Mesenchymal stem cell (in vitro differentiated cells and primary cell): ENCODE measurements at regions not wholly inside any gene's neighbourhood (a gene's known extent, or its start where the extent isn't known, plus 50 kb on each side); places are given as distances from the start of the nearest gene placed in this dataset.

Experiments
- DNase-seq: peaks from one replicate; pipeline ENCODE4 v3.0.0-alpha.2; 2013
- H2AFZ ChIP-seq: one replicate; pipeline ENCODE4 v1.6.1; 2013; ENCODE audit warnings: low read depth, mild to moderate bottlenecking, control low read depth, inconsistent platforms, low read length, moderate library complexity
- H2AK5ac ChIP-seq: 2 replicates; pipeline ENCODE4 v1.6.1; 2013; ENCODE audit warnings: low read length, moderate library complexity, mild to moderate bottlenecking, inconsistent platforms; ENCODE audit not compliant: severe bottlenecking
- H2BK120ac ChIP-seq: one replicate; pipeline ENCODE4 v1.6.1; 2013; ENCODE audit warnings: low read depth, mild to moderate bottlenecking, inconsistent platforms, low read length, moderate library complexity
- H2BK12ac ChIP-seq, 2 experiments: one replicate each; pipeline ENCODE4 v1.6.1; 2013; ENCODE audit warnings: inconsistent platforms in 2 of 2, low read length in 2 of 2, mild to moderate bottlenecking in 2 of 2, moderate library complexity in 2 of 2, control low read depth in 1 of 2
- H2BK15ac ChIP-seq: one replicate; pipeline ENCODE4 v1.6.1; 2013; ENCODE audit warnings: mild to moderate bottlenecking, low read depth, inconsistent platforms; ENCODE audit not compliant: poor library complexity, severe bottlenecking
- H2BK5ac ChIP-seq: 2 replicates; pipeline ENCODE4 v1.6.1; 2013; ENCODE audit warnings: low read depth, mild to moderate bottlenecking, low read length, control low read depth, inconsistent platforms; ENCODE audit not compliant: poor library complexity, severe bottlenecking
- H3K14ac ChIP-seq, 2 experiments: one replicate each; pipeline ENCODE4 v1.6.1; 2013; ENCODE audit warnings: inconsistent platforms in 2 of 2, low read length in 2 of 2, control low read depth in 1 of 2, mild to moderate bottlenecking in 1 of 2, moderate library complexity in 1 of 2
- H3K18ac ChIP-seq, 2 experiments: one replicate each; pipeline ENCODE4 v1.6.1; 2013; ENCODE audit warnings: inconsistent platforms in 2 of 2, low read length in 2 of 2, control low read depth in 1 of 2, low read depth in 1 of 2, mild to moderate bottlenecking in 1 of 2
- H3K23ac ChIP-seq, 2 experiments: one replicate each; pipeline ENCODE4 v1.6.1; 2013; ENCODE audit warnings: inconsistent platforms in 2 of 2, low read length in 2 of 2, mild to moderate bottlenecking in 2 of 2, moderate library complexity in 2 of 2, control low read depth in 1 of 2
- H3K27ac ChIP-seq: 2 replicates; pipeline ENCODE4 v1.5.1; 2013; ENCODE audit warnings: mild to moderate bottlenecking, moderate library complexity, low read length, control low read depth, inconsistent platforms; ENCODE audit not compliant: poor library complexity, severe bottlenecking
- H3K27me3 ChIP-seq, 2 experiments: 2 replicates each; pipeline versions ENCODE4 v1.6.1 to v1.7.0; 2013; ENCODE audit warnings: low read length in 2 of 2, mild to moderate bottlenecking in 2 of 2, moderate library complexity in 2 of 2, control low read depth in 1 of 2, inconsistent platforms in 1 of 2; ENCODE audit not compliant: control insufficient read depth in 1 of 2, insufficient read depth in 1 of 2
- H3K36me3 ChIP-seq, 2 experiments: 2 replicates each; pipeline versions ENCODE4 v1.6.1 to v1.7.0; 2013; ENCODE audit warnings: low read length in 2 of 2, control low read depth in 1 of 2, inconsistent platforms in 1 of 2, low read depth in 1 of 2, mild to moderate bottlenecking in 1 of 2; ENCODE audit not compliant: insufficient read depth in 2 of 2, control insufficient read depth in 1 of 2
- H3K4ac ChIP-seq, 2 experiments: one replicate each; pipeline ENCODE4 v1.6.1; 2013; ENCODE audit warnings: inconsistent platforms in 2 of 2, low read length in 2 of 2, mild to moderate bottlenecking in 2 of 2, moderate library complexity in 2 of 2, control low read depth in 1 of 2, low read depth in 1 of 2
- H3K4me1 ChIP-seq: 2 replicates; pipeline ENCODE4 v1.6.1; 2013; ENCODE audit warnings: low read depth, low read length, control low read depth; ENCODE audit not compliant: control insufficient read depth, insufficient read depth
- H3K4me2 ChIP-seq: 2 replicates; pipeline ENCODE4 v1.6.1; 2013; ENCODE audit warnings: low read length, mild to moderate bottlenecking, inconsistent platforms; ENCODE audit not compliant: poor library complexity, severe bottlenecking
- H3K4me3 ChIP-seq, 2 experiments: 2 replicates each; pipeline versions ENCODE4 v1.5.1 to v1.7.0; 2013; ENCODE audit warnings: low read length in 2 of 2, mild to moderate bottlenecking in 2 of 2, control low read depth in 1 of 2, low read depth in 1 of 2; ENCODE audit not compliant: insufficient read depth in 1 of 2
- H3K79me1 ChIP-seq: replicated peaks from 2 replicates; pipeline ENCODE4 v1.6.1; 2013; ENCODE audit warnings: mild to moderate bottlenecking, control low read depth, low read length, inconsistent platforms; ENCODE audit not compliant: poor library complexity, severe bottlenecking
- H3K9ac ChIP-seq: 2 replicates; pipeline ENCODE4 v1.7.0; 2013; ENCODE audit warnings: mild to moderate bottlenecking, low read length, moderate library complexity
- H3K9me3 ChIP-seq: 2 replicates; pipeline ENCODE4 v1.7.0; 2013; ENCODE audit warnings: mild to moderate bottlenecking, low read length; ENCODE audit not compliant: control insufficient read depth
- H4K8ac ChIP-seq: one replicate; pipeline ENCODE4 v1.6.1; 2013; ENCODE audit warnings: inconsistent platforms, mild to moderate bottlenecking, low read length, moderate library complexity
- H4K91ac ChIP-seq: one replicate; pipeline ENCODE4 v1.6.1; 2013; ENCODE audit warnings: mild to moderate bottlenecking, low read length, inconsistent platforms
- WGBS: methylation state at CpG from one replicate; pipeline ENCODE4 v1.1.7; 2013; ENCODE audit warnings: mixed read lengths; 5-methylcytosine and 5-hydroxymethylcytosine counted together

DNA sequence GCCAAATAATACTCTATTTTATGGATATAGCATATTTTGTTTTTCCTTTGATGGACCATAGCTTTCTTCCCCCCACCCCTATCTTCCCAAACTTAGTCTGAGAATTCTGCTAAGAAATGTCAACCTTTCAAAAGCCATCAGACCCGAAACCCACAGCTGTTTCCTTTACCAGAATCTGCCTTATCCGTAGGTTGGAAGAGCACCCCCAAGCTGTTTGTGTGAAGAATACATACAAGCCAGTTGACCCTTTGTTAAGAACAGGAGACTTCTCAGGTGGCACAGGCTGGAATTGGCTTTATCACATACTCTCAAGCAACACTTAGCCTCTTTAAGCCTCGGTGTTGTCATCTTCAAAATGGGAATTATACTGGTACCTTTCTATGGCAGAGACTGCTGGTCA, 135.1 kb downstream of the ACTR3 start:
- no peak overlapping the region for H2BK5ac ChIP-seq
- WGBS = 82% methylated on average over 3 of the region's 3 CpGs

DNA sequence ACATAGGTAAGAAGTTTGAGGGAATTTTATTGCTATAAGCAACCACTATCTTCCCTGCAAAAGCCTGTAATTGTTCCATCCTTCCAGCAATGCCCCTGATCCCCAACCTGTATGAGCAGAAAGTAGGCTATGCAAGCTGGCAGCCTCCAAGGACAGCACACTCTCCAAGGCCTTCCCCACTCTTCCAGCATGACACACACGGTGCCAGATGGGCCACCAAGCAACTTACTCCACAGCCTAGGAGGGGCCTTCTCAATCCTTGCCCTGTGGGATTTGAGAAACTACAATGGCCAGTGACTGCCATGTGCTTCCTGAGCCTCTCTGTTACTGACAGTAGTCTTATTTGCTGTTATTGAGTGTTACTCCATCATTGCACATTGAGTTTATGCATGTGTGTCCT, 137.5 kb downstream of the ACTR3 start:
- no peaks in the 10 kb centered on the region for H3K79me1 ChIP-seq
- H2BK5ac ChIP-seq = no peak overlapping the region
- H2BK12ac ChIP-seq = no peak overlapping the region
- H3K23ac ChIP-seq = no peak overlapping the region
- H3K9me3 ChIP-seq = no peaks in the 10 kb centered on the region
- WGBS = 78% methylated on average over 1 of the region's 1 CpG
- H3K27me3 ChIP-seq = peaks cover 7 to 11% of the 10 kb centered on the region in 2 experiments
- no peak overlapping the region for H3K9ac ChIP-seq
- DNase-seq = no peak
- no peak overlapping the region for H2AFZ ChIP-seq
- no peaks in the 10 kb centered on the region for H3K36me3 ChIP-seq
- H3K4me1 ChIP-seq = no peaks in the 10 kb centered on the region
- H2AK5ac ChIP-seq = no peak overlapping the region
- H2BK15ac ChIP-seq = no peak overlapping the region
- H3K14ac ChIP-seq = no peak overlapping the region
- H3K27ac ChIP-seq = no peak overlapping the region
- H2BK120ac ChIP-seq = no peak overlapping the region
- no peak overlapping the region for H3K4ac ChIP-seq
- no peak overlapping the region for H3K4me2 ChIP-seq
- H4K8ac ChIP-seq = no peak overlapping the region
- no peak overlapping the region for H3K18ac ChIP-seq
- H4K91ac ChIP-seq = no peak overlapping the region
- H3K4me3 ChIP-seq = no peak overlapping the region

More for the DNA sequence above, 135.1 kb downstream of the ACTR3 start:
- no peak overlapping the region for H2AK5ac ChIP-seq
- no peak overlapping the region for H4K8ac ChIP-seq
- H3K4me1 ChIP-seq = no peaks in the 10 kb centered on the region
- peaks cover 0 to 6% of the 10 kb centered on the region in 2 experiments for H3K27me3 ChIP-seq
- H3K27ac ChIP-seq = no peak overlapping the region
- H3K4me2 ChIP-seq = no peak overlapping the region
- H2AFZ ChIP-seq = no peak overlapping the region
- H3K4me3 ChIP-seq = no peak overlapping the region
- H2BK120ac ChIP-seq = no peak overlapping the region
- H4K91ac ChIP-seq = no peak overlapping the region
- no peak overlapping the region for H3K14ac ChIP-seq
- DNase-seq = no peak
- H3K23ac ChIP-seq = no peak overlapping the region
- H3K4ac ChIP-seq = no peak overlapping the region
- no peaks in the 10 kb centered on the region for H3K9me3 ChIP-seq
- H3K36me3 ChIP-seq = no peaks in the 10 kb centered on the region
- H3K79me1 ChIP-seq = no peaks in the 10 kb centered on the region
- H3K18ac ChIP-seq = no peak overlapping the region
- no peak overlapping the region for H2BK12ac ChIP-seq
- no peak overlapping the region for H2BK15ac ChIP-seq
- no peak overlapping the region for H3K9ac ChIP-seq

DNA sequence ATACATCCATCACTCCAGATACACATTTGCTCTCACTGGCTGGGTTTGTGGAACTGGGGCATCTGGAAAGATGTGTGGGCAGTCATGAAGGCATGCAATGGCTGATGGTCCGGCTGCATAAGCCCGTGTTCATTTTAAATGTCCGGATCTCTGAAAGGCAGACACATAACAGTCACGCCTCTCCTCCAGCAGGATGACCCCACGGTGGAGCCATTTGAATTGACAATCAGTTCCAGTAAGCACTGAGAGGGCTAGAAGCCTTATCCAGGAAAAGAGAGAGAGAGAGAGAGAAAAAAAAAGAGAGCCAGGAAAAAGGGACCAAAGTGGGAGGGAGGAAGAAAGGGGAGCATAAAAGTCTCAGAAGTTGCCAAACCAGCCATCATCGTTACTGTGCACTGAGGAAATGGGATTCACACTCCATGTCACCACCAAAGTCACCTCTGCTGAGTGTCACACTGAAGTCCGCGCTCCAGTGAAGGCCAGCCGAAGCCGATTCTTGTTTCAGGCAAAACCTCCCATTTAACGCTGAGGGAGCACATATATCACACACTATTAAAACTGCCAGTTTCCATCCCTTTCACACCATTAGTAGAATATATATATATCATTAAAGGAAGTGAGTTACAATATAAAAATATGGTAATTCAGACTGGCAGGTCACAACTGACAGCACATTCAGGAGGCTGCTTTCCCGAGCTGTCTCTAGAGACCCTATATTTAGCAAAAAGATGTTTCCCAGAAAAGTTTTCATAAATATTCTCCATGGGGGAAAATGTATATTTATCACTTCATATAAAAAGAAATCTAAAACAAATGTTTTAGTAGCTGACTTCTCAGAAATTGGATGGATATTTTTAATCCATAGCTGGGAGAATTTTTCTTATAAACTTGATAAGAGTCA, 142.0 kb downstream of the ACTR3 start:
- Histone ChIP-seq H3K4me1 (no peaks in the 10 kb centered on the region), H3K9ac (no peak overlapping the region), H3K4me2 (no peak overlapping the region), H2BK12ac (no peak overlapping the region), H3K79me1 (no peaks in the 10 kb centered on the region), H2BK5ac (no peak overlapping the region), H3K36me3 (no peaks in the 10 kb centered on the region), H2AK5ac (no peak overlapping the region), H4K8ac (no peak overlapping the region), H3K27me3 (peaks cover 8 to 13% of the 10 kb centered on the region in 2 experiments), H3K18ac (no peak overlapping the region), H3K9me3 (no peaks in the 10 kb centered on the region), H3K4me3 (no peak overlapping the region), H4K91ac (no peak overlapping the region), H3K14ac (no peak overlapping the region), H3K4ac (no peak overlapping the region), H2BK15ac (no peak overlapping the region), H2AFZ (no peak overlapping the region), H3K27ac (no peak overlapping the region), H3K23ac (no peak overlapping the region), H2BK120ac (no peak overlapping the region)
- no peak for DNase-seq
- WGBS = 80% methylated on average over 9 of the region's 12 CpGs

GRCh38 chr2:114032705-114033104, 142.8 kb downstream of the ACTR3 start:
- no peak overlapping the region for H3K14ac ChIP-seq
- no peak overlapping the region for H4K8ac ChIP-seq
- no peak overlapping the region for H3K4me3 ChIP-seq
- no peak overlapping the region for H2AFZ ChIP-seq
- no peaks in the 10 kb centered on the region for H3K36me3 ChIP-seq
- no peak overlapping the region for H2BK15ac ChIP-seq
- H3K79me1 ChIP-seq = no peaks in the 10 kb centered on the region
- H3K23ac ChIP-seq = no peak overlapping the region
- H4K91ac ChIP-seq = no peak overlapping the region
- no peak overlapping the region for H2AK5ac ChIP-seq
- H3K4me2 ChIP-seq = no peak overlapping the region
- H3K27ac ChIP-seq = no peak overlapping the region
- 47% methylated on average over 4 of the region's 4 CpGs for WGBS
- H3K4me1 ChIP-seq = no peaks in the 10 kb centered on the region
- H2BK5ac ChIP-seq = no peak overlapping the region
- no peaks in the 10 kb centered on the region for H3K9me3 ChIP-seq
- no peak overlapping the region for H2BK120ac ChIP-seq
- H3K9ac ChIP-seq = no peak overlapping the region
- H2BK12ac ChIP-seq = no peak overlapping the region
- H3K18ac ChIP-seq = peak overlapping the region in 1 of 2 experiments; percentile 34
- H3K4ac ChIP-seq = no peak overlapping the region
- H3K27me3 ChIP-seq = peaks cover 8 to 13% of the 10 kb centered on the region in 2 experiments
- DNase-seq = no peak
